GM19025 (cell line): ENCODE measurements at regions not wholly inside any gene's neighbourhood (a gene's known extent, or its start where the extent isn't known, plus 50 kb on each side); places are given as distances from the start of the nearest gene placed in this dataset.
"Not testable (repeated sequence)": the region's sequence is repeated elsewhere in the genome, so short reads cannot be mapped to it uniquely, and the experiment has no call there.

Experiments used
- ATAC-seq: cut with Tn5 transposase; IDR thresholded peaks from one replicate; pipeline ENCODE4 v1.9.1; 2021; ENCODE audit warnings: mild to moderate bottlenecking, low read depth, moderate library complexity; ENCODE audit not compliant: unreplicated experiment

DNA sequence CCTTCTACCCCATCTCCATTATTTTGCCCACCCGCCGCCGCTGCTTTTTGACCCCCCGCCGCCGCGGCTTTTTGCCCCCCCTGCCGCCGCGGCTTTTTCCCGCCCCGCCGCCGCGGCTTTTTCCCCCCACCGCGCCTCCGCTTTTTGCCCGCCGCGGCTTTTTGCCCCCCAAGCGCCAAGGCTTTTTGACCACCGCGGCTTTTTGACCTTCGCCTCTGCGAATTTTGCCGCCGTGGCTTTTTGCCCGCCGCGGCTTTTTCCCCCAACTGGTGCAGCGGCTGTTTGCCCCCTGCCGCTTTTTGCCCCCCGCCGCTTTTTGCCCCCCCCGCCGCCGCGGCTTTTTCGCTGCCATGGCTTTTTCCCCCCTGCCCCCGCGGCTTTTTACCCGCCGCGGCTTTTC is 137.5 kb upstream of the TP53TG3D start:
- ATAC-seq: not testable (repeated sequence)

DNA sequence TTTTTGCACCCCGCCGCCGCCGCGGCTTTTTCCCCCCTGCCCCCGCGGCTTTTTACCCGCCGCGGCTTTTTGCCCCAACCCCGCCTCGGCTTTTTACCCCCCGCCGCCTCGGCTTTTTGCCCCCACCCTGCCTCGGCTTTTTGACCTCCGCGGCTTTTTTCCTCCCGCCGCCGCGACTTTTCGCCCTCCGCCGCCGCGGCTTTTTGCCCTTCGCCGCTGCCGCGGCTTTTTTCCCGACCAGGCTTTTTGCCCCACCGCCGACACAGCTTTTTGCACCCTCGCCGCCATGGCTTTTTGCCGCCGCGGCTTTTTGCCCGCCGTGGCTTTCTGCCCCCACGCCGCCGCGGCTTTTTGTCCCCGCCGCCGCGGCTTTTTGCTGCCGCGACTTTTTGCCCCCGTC is 137.0 kb upstream of the TP53TG3D start:
- no peak for ATAC-seq

DNA sequence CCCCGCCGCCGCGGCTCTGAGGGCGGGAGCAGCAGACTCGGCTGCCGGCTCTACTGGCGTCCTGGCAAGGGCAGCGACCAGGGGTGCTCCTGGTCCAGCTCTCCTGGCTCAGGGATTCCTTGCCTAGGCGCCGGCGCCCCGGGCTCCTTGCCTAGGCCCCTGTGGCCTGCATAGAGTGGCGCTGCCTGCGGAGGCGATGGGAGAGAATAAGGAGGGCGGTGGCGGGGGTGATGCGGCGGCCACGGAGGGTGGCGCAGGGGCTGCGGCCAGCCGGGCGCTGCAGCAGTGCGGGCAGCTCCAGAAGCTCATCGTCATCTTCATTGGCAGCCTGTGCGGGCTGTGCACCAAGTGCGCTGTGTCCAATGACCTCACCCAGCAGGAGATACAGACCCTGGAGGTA is 136.6 kb upstream of the TP53TG3D start:
- ATAC-seq: not testable (repeated sequence)

DNA sequence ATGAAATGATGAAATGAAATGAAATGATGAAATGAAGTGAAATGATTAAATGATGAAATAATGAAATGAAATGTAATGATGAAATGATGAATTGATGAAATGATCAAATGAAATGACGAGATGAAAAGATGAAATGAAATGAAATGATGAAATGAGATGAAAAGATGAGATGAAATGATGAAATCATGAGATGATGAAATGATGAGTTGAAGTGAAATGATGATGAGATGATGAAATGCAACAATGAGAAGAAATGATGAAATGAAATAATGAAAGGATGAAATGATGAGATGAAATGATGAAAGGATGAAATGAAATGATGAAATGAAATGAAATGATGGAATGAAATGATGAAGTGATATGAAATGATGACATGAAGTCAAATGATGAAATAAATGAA is 132.7 kb upstream of the TP53TG3D start:
- not testable (repeated sequence) for ATAC-seq

DNA sequence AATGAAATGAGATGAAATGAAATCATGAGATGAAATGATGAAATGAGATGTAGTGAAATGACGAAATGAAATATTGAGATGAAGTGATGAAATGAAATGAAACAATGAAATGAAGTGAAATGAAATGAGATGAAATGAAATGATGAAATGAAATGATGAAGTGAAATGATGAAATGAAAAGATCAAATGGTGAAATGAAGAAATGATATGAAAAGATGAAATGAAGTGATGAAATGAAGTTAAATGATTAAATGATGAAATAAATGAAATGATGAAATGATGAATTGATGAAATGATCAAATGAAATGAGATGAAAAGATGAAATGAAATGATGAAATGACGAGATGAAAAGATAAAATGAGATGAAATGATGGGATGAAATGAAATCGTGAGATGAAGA is 132.3 kb upstream of the TP53TG3D start:
- not testable (repeated sequence) for ATAC-seq

DNA sequence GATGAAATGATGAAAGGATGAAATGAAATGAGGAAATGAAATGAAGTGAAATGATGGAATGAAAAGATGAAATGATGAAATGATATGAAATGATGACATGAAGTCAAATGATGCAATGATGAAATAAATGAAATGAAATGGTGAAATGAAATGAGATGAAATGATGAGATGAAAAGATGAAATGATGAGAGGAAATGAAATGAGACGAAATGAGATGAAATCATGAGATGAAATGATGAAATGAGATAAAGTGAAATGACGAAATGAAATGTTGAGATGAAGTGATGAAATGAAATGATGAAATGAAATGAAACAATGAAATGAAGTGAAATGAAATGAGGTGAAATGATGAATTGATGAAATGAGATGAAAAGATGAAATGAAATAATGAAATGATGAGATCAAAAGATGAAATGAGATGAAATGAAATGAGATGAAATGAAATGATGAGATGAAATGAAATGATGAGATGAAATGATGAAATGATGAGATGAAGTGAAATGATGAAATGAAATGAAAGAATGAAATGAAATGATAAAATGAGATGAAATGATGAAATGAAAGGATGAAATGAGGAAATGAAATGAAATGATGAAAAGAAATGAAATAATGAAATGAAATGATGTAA is 131.7 kb upstream of the TP53TG3D start:
- ATAC-seq: not testable (repeated sequence)

DNA sequence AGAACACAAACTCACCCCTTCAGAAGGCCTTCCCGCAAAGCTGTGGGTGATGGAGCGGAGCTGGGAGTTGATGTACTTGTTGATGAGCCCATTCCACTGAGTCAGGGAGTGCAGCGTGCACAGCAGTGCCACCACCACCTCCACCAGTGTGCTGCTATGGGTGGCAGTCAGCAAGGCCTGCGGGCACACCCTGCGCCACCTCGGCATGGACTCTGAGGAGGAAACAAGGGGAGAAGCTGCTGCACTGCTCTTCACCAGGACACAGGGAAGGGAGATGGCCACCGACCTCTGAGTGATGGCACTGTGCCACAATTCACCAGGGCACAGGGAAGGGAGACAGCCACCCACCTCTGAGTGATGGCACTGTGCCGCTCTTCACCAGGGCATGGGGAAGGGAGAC is 100.7 kb upstream of the TP53TG3D start:
- ATAC-seq: not testable (repeated sequence)

DNA sequence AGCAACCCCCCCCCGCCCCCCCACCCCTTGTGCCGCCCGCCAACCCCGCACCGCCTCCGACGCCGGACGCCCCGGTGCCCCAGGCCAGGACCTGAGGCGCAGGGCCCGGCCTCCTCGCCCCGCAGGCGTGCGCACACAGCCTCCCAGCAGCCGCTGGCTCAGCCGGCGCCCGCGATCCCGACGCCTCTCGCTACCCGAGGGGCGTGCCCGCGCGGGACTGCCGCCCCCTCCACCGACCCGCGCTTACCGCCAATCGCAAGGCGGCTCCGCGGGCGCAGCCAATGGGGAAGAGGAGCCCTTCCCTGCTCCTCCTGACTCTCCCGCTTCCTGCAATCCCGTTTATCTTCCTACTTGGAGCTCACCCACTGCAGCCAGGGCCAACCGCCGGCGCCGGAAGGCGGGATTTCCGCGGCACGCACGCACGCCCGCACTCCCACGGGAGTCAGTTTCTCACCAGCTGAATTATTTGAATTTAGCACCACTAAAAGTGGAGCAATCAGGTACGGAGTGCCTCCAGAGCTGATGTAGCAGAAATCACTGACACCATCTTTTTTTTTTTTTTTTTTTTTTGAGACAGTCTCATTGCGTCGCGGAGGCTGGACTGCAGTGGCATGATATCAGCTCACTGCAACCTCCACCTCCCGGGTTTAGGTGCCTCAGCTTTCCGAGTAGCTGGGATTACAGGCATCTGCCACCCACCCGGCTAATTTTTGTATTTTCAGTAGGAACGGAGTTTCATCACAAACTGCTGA is 65.0 kb upstream of the TP53TG3D start:
- peak; percentile 70 for ATAC-seq

DNA sequence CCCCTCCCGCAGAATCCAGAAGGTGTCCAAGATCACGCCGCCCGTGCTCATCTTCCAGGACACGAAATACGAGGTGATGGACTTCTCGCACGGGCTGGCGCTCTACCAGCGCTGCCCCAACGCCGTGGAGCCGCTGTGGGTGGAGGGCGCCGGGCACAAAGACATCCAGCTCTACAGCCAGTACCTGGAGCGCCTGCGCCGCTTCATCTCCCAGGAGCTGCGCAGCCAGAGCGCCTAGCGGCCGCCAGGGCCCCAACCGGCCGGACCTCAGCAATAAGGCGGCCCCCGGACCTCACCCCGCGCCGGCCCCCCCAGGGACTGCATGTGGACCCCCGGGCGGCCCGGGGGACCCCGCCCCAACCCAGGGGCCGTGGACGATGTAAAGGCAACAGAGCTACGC is 50.5 kb upstream of the TP53TG3D start:
- not testable (repeated sequence) for ATAC-seq
